Renal pelvis (tissue), 1 donor: ENCODE measurements at regions not wholly inside any gene's neighbourhood (a gene's known extent, or its start where the extent isn't known, plus 50 kb on each side); places are given as distances from the start of the nearest gene placed in this dataset.

ENCODE experiments used
- DNase-seq: peaks from one replicate; pipeline ENCODE4 v3.0.0-alpha.2; 2013

GRCh38 chr21:31500071-31500470 is 156.0 kb upstream of the TIAM1 start:
- no peak for DNase-seq

- DNase-seq = no peak
These were observed 154.9 kb upstream of the TIAM1 start for GRCh38 chr21:31498985-31499384.

GRCh38 chr21:31497914-31498313 is 153.9 kb upstream of the TIAM1 start:
- no peak for DNase-seq

GRCh38 chr21:31493350-31493880 is 149.4 kb upstream of the TIAM1 start:
- no peak for DNase-seq

GRCh38 chr21:31491617-31492016 is 147.6 kb upstream of the TIAM1 start:
- no peak for DNase-seq

- no peak for DNase-seq
These were observed 146.4 kb upstream of the TIAM1 start for GRCh38 chr21:31490443-31490842.

- DNase-seq = no peak
These were observed 145.7 kb upstream of the TIAM1 start for GRCh38 chr21:31489726-31490125.

GRCh38 chr21:31489014-31489413 is 145.0 kb upstream of the TIAM1 start:
- no peak for DNase-seq

- no peak for DNase-seq
These were observed 140.2 kb upstream of the TIAM1 start for GRCh38 chr21:31484219-31484618.

GRCh38 chr21:31483146-31483545 is 139.1 kb upstream of the TIAM1 start:
- DNase-seq = no peak

GRCh38 chr21:31482460-31482859 is 138.4 kb upstream of the TIAM1 start:
- DNase-seq = no peak

GRCh38 chr21:31480228-31480627 is 136.2 kb upstream of the TIAM1 start:
- DNase-seq = no peak

GRCh38 chr21:31479714-31480113 is 135.7 kb upstream of the TIAM1 start:
- no peak for DNase-seq

GRCh38 chr21:31479222-31479621 is 135.2 kb upstream of the TIAM1 start:
- DNase-seq = no peak

- no peak for DNase-seq
These were observed 132.4 kb upstream of the TIAM1 start for GRCh38 chr21:31476263-31477022.

GRCh38 chr21:31475223-31475622 is 131.2 kb upstream of the TIAM1 start:
- no peak for DNase-seq

- DNase-seq = no peak
These were observed 129.8 kb upstream of the TIAM1 start for GRCh38 chr21:31473685-31474345.

GRCh38 chr21:31471865-31472264 is 127.8 kb upstream of the TIAM1 start:
- DNase-seq = no peak

GRCh38 chr21:31470896-31471694 is 127.0 kb upstream of the TIAM1 start:
- DNase-seq = no peak

GRCh38 chr21:31460980-31461379 is 116.9 kb upstream of the TIAM1 start:
- no peak for DNase-seq

- no peak for DNase-seq
These were observed 115.4 kb upstream of the TIAM1 start for GRCh38 chr21:31459457-31459856.

GRCh38 chr21:31457675-31458074 is 113.6 kb upstream of the TIAM1 start:
- DNase-seq = no peak

GRCh38 chr21:31456201-31456600 is 112.1 kb upstream of the TIAM1 start:
- no peak for DNase-seq
